HG03520 (cell line): ENCODE measurements at regions not wholly inside any gene's neighbourhood (a gene's known extent, or its start where the extent isn't known, plus 50 kb on each side); places are given as distances from the start of the nearest gene placed in this dataset.
A peak's percentile ranks its signal among the peaks of the same experiment; 100 is the strongest.
"Not testable (repeated sequence)": the region's sequence is repeated elsewhere in the genome, so short reads cannot be mapped to it uniquely, and the experiment has no call there.

Experiments
- ATAC-seq: cut with Tn5 transposase; IDR thresholded peaks from one replicate; pipeline ENCODE4 v1.9.1; 2021; ENCODE audit warnings: mild to moderate bottlenecking, moderate library complexity; ENCODE audit not compliant: unreplicated experiment

DNA sequence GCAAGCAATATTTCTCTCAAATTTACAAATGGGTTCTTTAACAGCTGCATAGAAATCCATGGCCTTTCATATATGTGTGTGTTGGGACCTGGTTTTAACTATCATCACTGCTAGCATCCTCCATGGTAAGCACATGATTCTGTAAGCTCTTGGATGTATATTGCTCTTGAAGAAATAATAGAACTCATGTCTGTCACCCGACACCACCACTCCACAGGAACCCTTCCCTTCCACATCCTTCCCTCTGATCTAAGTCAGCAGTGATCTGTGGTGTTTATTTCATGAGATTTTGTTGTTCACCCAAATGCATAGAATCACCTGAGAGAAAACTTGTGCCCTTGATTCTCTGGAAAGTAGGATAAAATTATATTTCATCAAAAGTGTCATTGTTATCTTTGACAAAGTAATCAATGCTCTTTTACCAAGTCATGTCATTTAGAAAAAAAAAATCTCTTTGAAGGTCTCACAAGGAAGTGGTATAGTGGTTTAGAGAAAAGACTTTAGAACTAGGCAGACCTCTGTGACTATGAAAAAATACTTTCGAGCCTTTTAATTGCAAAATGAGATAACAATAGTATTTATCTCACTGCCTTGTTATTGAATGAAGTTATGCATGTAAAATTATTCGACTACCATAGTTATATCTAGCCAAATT lies 649.8 kb upstream of the SLC35B3 start:
- no peak for ATAC-seq

DNA sequence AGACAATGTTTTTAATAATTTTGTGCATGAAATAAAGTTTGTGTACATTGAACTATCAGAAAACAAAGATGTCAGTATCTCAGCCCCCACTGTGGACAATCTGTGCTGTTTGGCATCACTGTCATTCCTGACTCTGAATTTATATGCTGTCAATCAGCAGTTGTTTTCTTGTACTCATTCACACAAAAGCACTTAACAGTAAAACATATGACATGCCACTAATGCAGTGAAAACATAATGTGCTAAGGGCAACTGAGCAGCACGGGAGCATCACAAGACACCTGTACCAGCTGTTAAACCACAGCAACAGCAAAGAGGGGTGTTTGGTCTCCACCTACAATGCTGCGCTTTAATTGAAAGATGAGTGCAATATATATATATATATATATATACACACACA lies 647.8 kb upstream of the SLC35B3 start:
- no peak for ATAC-seq

DNA sequence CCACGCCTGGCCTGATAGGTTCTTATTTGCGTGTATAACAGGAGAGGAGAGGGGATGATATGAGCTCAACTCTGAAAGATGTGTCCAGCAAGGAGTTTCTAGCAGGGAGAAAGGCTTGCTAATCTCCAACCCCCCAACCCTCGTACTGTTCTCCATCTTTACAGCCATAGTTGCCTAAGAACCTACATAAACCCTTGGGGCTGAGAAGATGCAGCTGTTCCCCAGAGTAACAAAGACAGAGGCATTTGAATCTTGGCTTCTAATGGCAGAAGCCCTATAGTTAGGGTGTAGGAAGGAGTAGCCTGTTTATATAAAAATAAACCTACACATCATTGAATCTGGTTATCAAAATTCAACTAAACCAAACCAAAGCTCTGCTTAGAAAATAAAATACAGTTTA lies 631.4 kb upstream of the SLC35B3 start:
- no peak for ATAC-seq

DNA sequence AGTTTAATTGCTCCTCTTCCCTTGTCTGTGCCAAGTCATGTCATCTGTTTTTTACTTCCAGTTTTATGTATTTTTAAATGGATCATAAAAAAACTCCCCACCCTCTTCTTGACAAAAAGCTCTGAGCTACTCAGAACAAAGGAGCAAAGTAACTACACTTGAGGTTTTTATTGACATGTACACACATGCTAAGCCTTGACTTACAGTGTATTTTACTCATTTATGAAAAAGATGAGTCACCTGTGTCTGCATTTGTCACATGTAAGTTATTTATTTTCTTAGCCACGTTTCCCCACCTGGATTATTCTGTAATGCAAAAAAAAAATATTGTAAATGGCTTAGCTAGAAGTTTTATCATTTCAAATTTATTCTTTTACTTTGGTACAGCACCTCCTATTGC lies 628.8 kb upstream of the SLC35B3 start:
- ATAC-seq = no peak

DNA sequence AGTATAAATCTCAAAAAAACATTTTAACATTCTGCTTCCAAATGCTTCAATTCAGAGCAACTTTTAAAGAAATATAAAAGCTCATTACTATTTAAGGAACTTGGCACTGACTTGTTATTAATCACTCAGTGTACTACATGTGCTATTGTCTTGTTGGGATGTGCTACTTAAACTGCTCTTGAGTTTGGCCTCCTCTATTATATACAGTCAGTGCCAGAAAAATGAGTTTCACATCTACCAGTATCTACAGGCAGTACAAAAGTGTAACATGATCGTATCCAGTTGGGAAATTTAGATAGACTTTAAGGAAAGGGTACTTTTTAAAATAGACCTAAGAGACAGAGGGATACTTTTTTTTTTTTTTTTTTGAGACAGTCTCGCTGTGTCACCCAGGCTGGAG lies 627.3 kb upstream of the SLC35B3 start:
- no peak for ATAC-seq

DNA sequence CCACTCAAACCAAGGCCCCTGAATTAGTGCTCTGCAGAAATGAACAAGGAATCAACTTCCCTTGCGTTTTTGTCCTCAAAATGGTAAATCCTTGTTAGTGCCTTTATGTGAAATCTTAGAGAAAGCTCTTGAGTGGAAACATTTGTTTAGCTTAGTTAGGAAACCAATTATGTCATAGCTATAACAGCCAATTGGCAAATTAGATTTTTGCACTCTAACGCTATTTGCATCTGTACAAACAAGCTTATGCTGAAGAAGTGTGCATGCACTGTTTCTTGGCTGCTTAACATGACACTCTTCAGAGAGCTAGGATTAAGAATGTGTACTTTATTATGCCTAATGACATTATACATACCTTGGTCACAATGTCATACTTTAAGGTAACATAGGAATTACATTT lies 622.6 kb upstream of the SLC35B3 start:
- ATAC-seq = no peak

DNA sequence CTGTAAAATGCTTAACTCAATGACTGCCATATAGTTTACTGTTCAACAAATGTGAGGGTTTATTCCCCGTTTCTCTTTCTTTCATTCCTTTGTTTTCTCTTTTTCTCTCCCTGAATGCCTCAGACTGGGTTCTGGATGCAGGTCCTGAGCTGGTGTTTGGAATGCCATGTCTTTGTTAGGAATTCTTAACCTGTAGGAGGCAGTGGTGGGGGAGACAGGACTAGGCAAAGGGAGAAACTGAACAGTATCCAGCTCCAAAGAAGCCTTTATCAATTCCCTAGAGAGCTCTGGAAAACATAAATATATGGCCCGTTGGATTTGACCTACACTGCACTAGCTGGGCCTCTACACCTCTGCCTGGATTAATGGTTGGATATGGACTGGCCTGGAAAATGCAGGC lies 621.2 kb upstream of the SLC35B3 start:
- no peak for ATAC-seq

DNA sequence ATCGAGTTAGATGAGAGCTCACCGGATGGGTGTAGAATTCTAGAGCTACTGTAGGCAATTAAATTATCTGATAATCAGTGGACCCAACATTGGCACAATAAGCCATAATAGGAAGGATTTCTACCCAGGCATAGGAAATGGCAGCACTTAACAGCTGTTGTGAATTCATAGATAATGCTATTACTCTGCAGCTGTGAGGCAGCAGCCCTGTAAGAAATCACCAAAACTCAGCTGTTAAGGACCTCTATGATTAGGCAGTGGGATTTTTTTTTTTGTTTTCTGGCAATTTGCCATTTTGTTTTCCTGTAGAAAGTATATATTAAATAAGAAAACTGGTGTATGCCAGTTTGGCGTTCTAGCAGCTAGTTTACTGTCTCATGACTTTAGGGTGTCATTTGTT lies 609.1 kb upstream of the SLC35B3 start:
- ATAC-seq = no peak

DNA sequence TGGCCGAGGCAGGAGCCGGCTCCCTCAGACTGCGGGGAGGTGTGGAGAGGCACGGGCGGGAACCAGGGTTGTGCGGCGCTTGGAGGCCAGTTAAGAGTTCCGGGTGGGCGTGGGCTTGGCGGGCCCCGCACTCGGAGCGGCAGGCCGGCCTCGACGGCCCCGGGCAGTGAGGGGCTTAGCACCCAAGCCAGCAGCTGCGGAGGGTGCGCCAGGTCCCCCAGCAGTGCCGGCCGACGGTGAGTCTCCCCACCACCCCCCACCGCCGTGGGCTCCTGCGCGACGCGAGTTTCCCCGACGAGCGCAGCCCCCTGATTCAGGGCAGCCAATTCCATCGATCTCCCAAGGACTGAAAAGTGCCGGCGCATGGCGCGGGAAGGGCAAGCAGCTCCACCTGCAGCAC lies 605.4 kb upstream of the SLC35B3 start:
- ATAC-seq = no peak

DNA sequence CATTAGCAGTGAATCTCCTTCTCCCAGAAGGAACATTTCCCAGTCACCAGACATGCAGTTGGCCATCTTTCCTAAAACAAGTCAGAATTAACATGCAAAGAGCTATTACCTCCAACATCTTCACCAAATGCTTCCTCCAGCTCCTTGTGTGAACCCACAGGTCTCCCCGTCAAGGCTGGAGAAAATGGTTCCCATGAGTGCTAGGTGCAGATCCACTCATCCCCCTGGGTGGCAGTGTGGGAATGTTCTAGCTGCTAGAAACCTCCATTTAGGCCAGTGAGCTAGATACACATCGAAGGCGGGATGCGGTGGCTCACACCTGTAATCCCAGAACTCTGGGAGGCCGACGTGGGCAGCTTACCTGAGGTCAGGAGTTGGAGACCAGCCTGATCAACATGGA lies 603.9 kb upstream of the SLC35B3 start:
- ATAC-seq = no peak

DNA sequence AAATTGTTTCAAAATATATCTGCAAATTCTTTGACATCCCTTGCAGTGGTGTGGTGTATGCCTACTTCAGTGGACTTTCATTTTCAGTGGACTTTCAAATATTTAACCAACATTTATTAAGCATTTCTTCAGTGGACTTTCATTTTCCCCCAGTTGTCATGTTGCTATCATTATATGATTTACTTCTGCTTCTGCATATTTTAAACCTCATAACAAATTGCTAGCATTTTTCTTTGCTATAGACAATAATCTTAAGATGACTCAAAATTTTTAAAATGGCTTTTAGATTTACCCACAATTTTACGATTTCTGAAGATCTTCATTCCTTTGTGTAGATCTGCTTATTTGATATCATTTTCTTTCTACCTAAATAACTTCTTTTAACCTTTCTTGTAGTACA lies 592.7 kb upstream of the SLC35B3 start:
- ATAC-seq = no peak

DNA sequence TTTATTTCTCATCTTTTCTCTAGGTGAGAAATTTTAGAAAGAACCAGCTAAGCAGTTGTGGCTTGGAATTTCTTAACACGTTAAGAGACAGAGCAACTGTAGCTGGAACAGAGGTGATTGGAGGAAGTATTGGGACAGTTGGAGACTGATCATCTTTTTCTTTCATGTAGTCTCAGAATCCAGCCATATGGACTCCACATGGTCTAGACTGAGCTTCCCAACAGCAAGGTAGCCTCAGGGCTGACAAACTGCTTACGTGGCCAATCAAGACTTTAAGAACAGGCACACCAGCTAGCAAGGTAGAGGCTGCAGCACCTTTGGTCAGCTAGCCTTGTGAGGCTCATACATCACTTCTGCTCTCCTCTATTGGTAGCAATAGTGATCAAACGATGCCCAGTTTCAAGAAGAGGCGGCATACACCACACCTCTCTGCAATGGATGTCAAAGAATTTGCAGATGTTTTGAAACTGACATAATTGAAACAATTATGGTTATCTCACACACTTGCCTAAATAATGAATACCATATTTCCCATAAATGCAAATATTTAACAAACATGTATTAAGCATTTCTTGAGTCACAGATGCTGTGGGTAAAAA lies 590.5 kb upstream of the SLC35B3 start:
- ATAC-seq = no peak

DNA sequence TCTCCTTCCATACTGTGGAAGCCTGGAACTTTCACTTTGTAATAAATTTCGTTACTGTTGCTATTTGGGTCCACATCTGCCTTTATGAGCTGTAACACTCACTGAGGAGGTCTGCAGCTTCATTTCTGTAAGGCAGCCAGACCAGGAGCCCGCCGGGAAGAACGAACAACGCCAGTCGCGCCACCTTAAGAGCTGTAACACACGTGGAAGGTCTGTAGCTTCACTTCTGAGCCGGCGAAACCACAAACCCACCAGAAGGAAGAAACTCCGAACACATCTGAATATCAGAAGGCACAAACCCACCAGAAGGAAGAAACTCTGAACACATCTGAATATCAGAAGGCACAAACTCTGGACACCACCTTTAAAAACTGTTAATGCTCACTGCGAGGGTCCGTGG lies 589.9 kb upstream of the SLC35B3 start:
- no peak for ATAC-seq

DNA sequence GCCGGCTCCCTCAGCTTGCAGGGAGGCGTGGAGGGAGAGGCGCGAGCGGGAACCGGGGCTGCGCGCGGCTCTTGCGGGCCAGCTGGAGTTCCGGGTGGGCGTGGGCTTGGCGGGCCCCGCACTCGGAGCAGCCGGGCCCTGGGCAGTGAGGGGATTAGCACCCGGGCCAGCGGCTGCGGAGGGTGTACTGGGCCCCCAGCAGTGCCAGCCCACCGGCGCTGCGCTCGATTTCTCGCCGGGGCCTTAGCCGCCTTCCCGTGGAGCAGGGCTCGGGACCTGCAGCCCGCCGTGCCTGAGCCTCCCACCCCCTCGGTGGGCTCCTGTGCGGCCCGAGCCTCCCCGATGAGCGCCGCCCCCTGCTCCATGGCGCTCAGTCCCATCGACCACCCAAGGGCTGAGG lies 588.9 kb upstream of the SLC35B3 start:
- not testable (repeated sequence) for ATAC-seq

DNA sequence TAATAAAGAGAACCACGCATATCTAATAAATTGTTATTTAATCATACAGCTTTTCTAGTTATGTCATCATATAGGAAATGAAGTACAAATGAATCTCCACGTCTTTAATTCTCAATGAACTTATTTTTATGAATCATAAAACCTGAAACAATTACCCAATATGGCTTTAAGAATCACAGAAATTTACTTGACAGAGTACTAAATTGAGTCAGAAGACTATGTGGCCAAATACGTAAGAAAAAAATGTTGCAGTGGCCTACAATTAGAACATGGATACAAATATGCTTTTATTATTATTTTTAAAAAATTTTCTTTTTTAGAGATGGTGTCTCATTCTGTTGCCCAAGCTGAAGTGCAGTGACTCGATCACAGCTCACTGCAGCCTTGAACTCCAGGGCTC lies 584.7 kb upstream of the SLC35B3 start:
- no peak for ATAC-seq

DNA sequence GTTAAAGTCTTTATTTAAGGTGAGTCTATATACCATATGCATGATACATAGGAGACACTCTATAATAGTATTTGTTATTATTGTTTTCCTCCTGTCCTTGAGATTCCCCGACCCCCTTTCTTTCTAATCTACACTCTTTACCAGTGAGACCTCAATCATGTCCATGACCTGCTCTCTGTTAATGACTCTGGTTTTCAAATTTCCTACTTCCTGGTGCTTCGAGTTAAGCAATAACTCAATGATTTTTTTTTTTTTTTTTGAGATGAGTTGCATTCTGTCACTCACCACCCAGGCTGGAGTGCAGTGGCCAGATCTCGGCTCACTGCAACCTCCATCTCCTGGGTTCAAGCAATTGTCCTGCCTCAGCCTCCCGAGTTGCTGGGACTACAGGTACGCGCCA lies 574.6 kb upstream of the SLC35B3 start:
- no peak for ATAC-seq

DNA sequence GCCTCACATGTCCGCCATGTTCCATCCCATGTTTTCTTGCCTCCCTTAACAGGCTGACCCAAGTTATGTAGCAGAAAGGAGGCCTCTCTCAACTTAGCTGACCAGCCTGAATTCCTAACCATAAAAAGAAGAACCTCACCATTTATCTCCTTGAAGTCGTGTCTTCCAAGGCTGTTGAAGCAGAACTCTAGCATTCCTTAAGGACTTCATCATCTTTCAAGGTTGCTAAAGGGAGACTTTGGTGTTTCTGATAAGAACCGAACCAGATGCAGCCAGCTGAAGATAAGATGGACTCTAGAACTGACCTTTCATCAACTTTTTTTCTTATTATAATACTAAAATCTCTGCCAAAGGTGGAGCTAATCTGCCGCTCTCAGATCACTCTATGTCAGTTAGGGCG lies 571.7 kb upstream of the SLC35B3 start:
- ATAC-seq = no peak

DNA sequence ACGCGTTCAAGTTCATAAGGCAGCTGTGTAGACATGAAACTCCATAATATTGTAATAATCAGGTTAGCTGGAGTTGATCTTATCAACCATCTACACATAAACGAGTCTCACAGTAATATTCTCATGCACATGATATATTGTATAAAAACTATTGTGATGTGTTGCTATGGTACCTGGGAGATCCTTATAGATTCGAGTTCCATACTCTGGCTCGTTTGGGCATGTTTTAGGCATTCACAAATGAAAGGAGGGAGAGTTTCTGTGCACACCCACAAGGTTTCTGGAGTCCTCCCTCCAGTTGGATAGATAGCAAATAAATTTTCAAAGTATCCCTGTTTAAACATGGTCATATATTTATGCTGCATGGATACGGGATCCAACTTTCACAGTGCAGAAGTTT lies 567.5 kb upstream of the SLC35B3 start:
- ATAC-seq = no peak

DNA sequence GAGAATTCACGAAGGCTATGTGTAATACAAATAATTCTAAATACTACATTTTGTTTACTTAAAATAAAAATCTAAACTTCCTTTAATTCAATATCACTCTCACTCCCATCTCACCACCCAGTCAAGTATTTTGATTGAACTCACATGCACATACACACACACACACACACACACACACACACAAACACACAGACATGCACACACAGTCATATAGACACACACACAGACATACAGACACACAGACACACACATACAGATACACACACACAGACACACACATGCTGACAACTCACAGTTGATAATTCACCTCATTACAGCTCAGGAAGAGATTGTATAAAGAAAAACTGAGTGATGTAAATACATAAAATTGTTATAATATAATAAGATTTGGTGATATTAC lies 559.8 kb upstream of the SLC35B3 start:
- no peak for ATAC-seq

DNA sequence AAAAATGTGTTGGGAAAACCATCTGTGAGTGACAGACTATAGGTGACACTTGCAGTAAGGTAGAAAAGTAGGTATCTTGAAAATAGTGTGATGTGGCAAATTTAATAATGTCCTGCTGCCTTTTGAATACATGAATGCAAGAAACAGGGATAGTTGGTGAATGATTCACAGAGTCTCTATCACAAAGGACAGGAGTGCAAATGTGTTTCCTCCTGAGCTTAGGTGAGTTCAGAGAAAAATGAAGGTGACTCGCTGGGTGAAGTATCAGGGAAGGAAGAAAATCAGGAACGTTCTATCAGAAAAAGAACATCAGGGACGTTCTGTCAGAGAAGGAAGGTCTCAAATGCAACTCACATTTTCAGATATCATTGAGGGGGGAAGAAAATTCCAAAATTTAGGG lies 557.8 kb upstream of the SLC35B3 start:
- ATAC-seq = no peak

DNA sequence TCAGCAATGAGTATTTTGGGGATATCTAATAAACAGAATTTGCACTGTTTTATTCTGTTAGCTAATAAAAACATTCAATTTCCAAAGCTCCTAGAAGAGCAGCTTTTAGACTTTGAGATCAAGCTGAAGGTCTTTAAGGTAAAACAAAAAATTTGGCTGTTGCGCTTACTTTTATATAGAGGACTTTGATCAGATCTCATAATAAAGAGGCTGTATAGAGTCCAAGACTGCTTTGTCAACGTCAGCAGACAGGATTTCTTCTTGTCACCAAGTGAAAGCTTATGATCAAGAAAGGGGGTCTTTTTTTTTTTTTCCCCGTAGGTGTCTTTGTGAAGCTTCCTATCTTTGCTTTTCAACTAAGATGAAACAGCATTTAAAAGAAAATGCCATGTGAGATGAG lies 556.5 kb upstream of the SLC35B3 start:
- ATAC-seq = no peak

DNA sequence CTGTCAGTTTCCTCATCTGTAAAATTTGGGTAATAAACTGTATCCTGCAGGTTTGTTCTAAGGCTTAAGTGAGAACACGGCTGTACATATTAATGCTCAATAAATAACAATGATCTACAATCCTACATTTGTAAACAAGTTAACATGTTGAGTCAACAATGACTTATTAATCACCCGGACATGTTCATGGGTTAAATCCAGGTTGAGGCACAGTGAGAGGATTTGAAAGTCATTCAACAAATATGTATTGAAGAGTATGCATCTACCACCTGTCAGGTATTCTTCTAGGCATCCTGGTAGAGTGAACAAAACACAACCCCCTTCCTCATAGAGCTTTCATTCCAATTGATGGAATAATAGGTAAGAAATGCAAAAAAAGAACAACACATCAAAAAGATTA lies 554.7 kb upstream of the SLC35B3 start:
- ATAC-seq = no peak

DNA sequence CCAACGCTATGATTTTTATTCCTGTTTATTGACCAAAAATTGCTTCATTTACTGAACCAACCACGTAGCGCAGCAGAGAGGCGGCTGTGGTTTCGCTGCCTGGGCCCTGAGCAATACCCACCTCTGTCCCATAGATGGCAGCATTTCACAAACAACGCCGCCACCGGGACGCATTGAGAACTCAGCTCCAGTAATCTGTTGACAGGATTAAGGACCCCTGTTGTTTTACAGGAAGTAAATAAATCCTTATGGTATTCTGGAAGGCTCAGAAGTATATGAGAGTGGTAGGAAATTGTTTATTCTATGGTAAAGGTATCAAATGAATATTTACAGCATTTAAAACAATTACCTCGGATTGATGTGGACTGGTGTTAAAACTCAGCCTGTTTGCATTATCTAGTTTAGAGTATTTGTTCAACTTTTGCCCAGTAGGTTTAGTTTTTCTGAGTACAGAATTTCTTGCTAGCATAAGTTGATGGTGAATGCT lies 547.9 kb upstream of the SLC35B3 start:
- peak; percentile 97 for ATAC-seq
